Uterus (tissue), 2 donors: ENCODE measurements at regions not wholly inside any gene's neighbourhood (a gene's known extent, or its start where the extent isn't known, plus 50 kb on each side); places are given as distances from the start of the nearest gene placed in this dataset.

ENCODE experiments used
- CTCF ChIP-seq, 4 experiments: fragments of 200-600 bp in 2 of 4; fragments of 450-650 bp in 2 of 4; sonication (generic) in 2 of 4; IDR thresholded peaks; one replicate each; pipeline ENCODE4 v1.5.1; 2016 to 2019; ENCODE audit warnings: antibody characterized with exemption in 4 of 4, mild to moderate bottlenecking in 2 of 4, moderate library complexity in 1 of 4
- POLR2A ChIP-seq, 2 donors: fragments of 450-650 bp; IDR thresholded peaks; one replicate each; pipeline ENCODE4 v1.6.1; 2016; ENCODE audit warnings: antibody characterized with exemption in 2 of 2, mild to moderate bottlenecking in 1 of 2, moderate library complexity in 1 of 2

DNA sequence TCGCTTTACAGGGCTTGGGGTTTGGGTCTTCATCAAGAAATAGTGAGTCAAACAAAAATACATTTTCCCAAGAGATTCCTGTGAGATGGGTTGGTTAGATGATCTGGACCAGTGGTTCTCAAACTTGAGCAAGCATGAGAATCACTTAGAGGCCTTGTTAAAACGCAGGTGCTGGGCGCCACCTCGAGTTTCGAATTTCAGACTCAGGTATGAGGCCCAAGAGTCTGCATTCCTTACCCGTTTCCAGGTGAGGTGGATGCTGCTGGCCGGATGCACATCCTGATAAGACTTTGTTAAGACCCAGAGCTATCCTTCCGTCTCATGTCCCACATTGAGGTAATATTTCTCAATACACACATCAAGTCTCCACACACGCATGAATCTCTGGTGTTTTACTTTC is 707.8 kb upstream of the SALL3 start:
- no peak for TF ChIP-seq POLR2A (IDR thresholded peaks at IDR 0.05)
- TF ChIP-seq CTCF (IDR thresholded peaks at IDR 0.05), result no peak
